Cortex of kidney (tissue), 1 donor: ENCODE measurements at regions not wholly inside any gene's neighbourhood (a gene's known extent, or its start where the extent isn't known, plus 50 kb on each side); places are given as distances from the start of the nearest gene placed in this dataset.

ENCODE experiments used
- DNase-seq: peaks from one replicate; lab custom pipeline; 2025; lab: John Stamatoyannopoulos, UW

GRCh38 chr7:130880668-130881067 lies 146.7 kb upstream of the KLF14 start:
- DNase-seq = no peak

- DNase-seq = no peak
These were observed 147.2 kb upstream of the KLF14 start for GRCh38 chr7:130881091-130881798.

- no peak for DNase-seq
These were observed 147.8 kb upstream of the KLF14 start for GRCh38 chr7:130881799-130882141.

- no peak for DNase-seq
These were observed 148.4 kb upstream of the KLF14 start for GRCh38 chr7:130882396-130882795.

GRCh38 chr7:130883928-130884327 lies 149.9 kb upstream of the KLF14 start:
- no peak for DNase-seq

- no peak for DNase-seq
These were observed 150.7 kb upstream of the KLF14 start for GRCh38 chr7:130884437-130885417.

- DNase-seq = no peak
These were observed 152.6 kb upstream of the KLF14 start for GRCh38 chr7:130886438-130887135.

GRCh38 chr7:130887182-130887956 lies 153.4 kb upstream of the KLF14 start:
- no peak for DNase-seq

- DNase-seq = no peak
These were observed 154.0 kb upstream of the KLF14 start for GRCh38 chr7:130887957-130888371.

GRCh38 chr7:130888468-130888867 lies 154.5 kb upstream of the KLF14 start:
- DNase-seq = no peak

- DNase-seq = no peak
These were observed 156.4 kb upstream of the KLF14 start for GRCh38 chr7:130890176-130891020.

GRCh38 chr7:130891254-130892094 lies 157.5 kb upstream of the KLF14 start:
- no peak for DNase-seq

- no peak for DNase-seq
These were observed 159.5 kb upstream of the KLF14 start for GRCh38 chr7:130893441-130893894.

- peak; percentile 54 for DNase-seq
These were observed 160.3 kb upstream of the KLF14 start for GRCh38 chr7:130894146-130894908.

- DNase-seq = no peak
These were observed 161.1 kb upstream of the KLF14 start for GRCh38 chr7:130894909-130895750.

- DNase-seq = no peak
These were observed 162.3 kb upstream of the KLF14 start for GRCh38 chr7:130896051-130896881.

- DNase-seq = no peak
These were observed 163.0 kb upstream of the KLF14 start for GRCh38 chr7:130896898-130897514.
